A549 (cell line): ENCODE measurements at regions not wholly inside any gene's neighbourhood (a gene's known extent, or its start where the extent isn't known, plus 50 kb on each side); places are given as distances from the start of the nearest gene placed in this dataset.

Experiments used
- ATAC-seq, 2 experiments: fragments of 200-7000 bp in 1 of 2; fragments of >200 bp in 1 of 2; cut with Nextera tagmentation in 1 of 2; cut with Tn5 transposase in 1 of 2; 3 replicates each; pipeline versions ENCODE4 v1.8.0 to v1.9.1; 2018 to 2020; ENCODE audit warnings: mild to moderate bottlenecking in 1 of 2, moderate library complexity in 1 of 2
- CTCF ChIA-PET: fragments of 300-600 bp; sonication (Branson Sonifier 250); formaldehyde crosslinking; extraction: SDS; loops from one replicate; lab custom pipeline; 2021; ENCODE audit warnings: antibody characterized with exemption, inconsistent platforms; lab: Yijun Ruan, JAX
- POLR2A ChIA-PET: fragments of 350-600 bp; formaldehyde crosslinking; extraction: SDS; loops from one replicate; lab custom pipeline; 2021; ENCODE audit warnings: antibody characterized with exemption, inconsistent platforms; lab: Yijun Ruan, JAX
- DNase-seq, 2 experiments: peaks; one replicate each; pipeline versions ENCODE4 v3.0.0 to v3.0.0-alpha.2; 2011 to 2016; ENCODE audit warnings: low read depth in 1 of 2, low spot score in 1 of 2
- FAIRE-seq: peaks from 2 replicates; lab custom pipeline; 2011; peaks lifted over from hg19 to GRCh38; lab: Jason Lieb, UNC
- H3K27ac ChIP-seq, 2 experiments: fragments of >200 bp; sonication (Bioruptor Twin); formaldehyde crosslinking; 3 replicates each; pipeline ENCODE4 v1.5.1; 2016 to 2017
- H3K4me1 ChIP-seq: fragments of >200 bp; sonication (Bioruptor Twin); formaldehyde crosslinking; 3 replicates; pipeline ENCODE4 v1.6.1; 2016
- H3K4me2 ChIP-seq: fragments of >200 bp; sonication (Bioruptor Twin); formaldehyde crosslinking; 3 replicates; pipeline ENCODE4 v1.6.1; 2016
- H3K4me3 ChIP-seq: fragments of >200 bp; sonication (Bioruptor Twin); formaldehyde crosslinking; 3 replicates; pipeline ENCODE4 v1.5.1; 2016
- H3K9me3 ChIP-seq: fragments of >200 bp; sonication (Bioruptor Twin); formaldehyde crosslinking; 3 replicates; pipeline ENCODE4 v1.6.1; 2016
- CHD4 ChIP-seq: fragments of 200-600 bp; sonication (generic); IDR thresholded peaks from 2 replicates; pipeline ENCODE4 v1.6.1; 2016; ENCODE audit warnings: antibody characterized with exemption, mild to moderate bottlenecking, borderline replicate concordance
- FOSL2 ChIP-seq, 2 experiments: fragments of 450-650 bp in 1 of 2; fragments of >200 bp in 1 of 2; sonication (Bioruptor Twin) in 1 of 2; formaldehyde crosslinking; IDR thresholded peaks; 2 replicates each; pipeline versions ENCODE4 v1.5.0 to v1.6.1; 2016 to 2020; ENCODE audit warnings: mild to moderate bottlenecking in 1 of 2, moderate library complexity in 1 of 2
- GATA3 ChIP-seq: IDR thresholded peaks from 2 replicates; pipeline ENCODE4 v1.6.1; 2012; ENCODE audit warnings: borderline replicate concordance
- RAD21 ChIP-seq, 2 experiments: fragments of >200 bp in 1 of 2; sonication (Bioruptor Twin) in 1 of 2; formaldehyde crosslinking in 1 of 2; IDR thresholded peaks in 1 of 2; conservative IDR thresholded peaks in 1 of 2; 2 replicates in 1 of 2; 3 replicates in 1 of 2; pipeline ENCODE4 v1.6.1; 2012 to 2018; ENCODE audit warnings: inconsistent platforms in 1 of 2
- RNF2 ChIP-seq: fragments of 200-600 bp; sonication (generic); IDR thresholded peaks from 2 replicates; pipeline ENCODE4 v1.6.1; 2016; ENCODE audit warnings: low read depth, mild to moderate bottlenecking, antibody characterized with exemption, moderate library complexity, borderline replicate concordance
- SMC3 ChIP-seq: fragments of >200 bp; sonication (Bioruptor Twin); formaldehyde crosslinking; IDR thresholded peaks from 3 replicates; pipeline ENCODE4 v1.6.1; 2018; ENCODE audit warnings: inconsistent platforms
- ZFP36 ChIP-seq: fragments of 450-650 bp; IDR thresholded peaks from 2 replicates; pipeline ENCODE4 v1.6.1; 2014; ENCODE audit warnings: borderline replicate concordance; ENCODE audit not compliant: partially characterized antibody
- WGBS: methylation state at CpG from one replicate; pipeline ENCODE4 v1.1.6; 2017; ENCODE audit errors: missing lambda C conversion rate; 5-methylcytosine and 5-hydroxymethylcytosine counted together
- TF ChIP-seq, protein P1 (sequence below): fragments of >200 bp; sonication (Bioruptor Twin); formaldehyde crosslinking; IDR thresholded peaks from 3 replicates; pipeline ENCODE4 v1.5.1; 2016
- TF ChIP-seq, protein P2 (sequence below): fragments of 250-450 bp; sonication (Bioruptor Pico); IDR thresholded peaks from 2 replicates; pipeline ENCODE4 v1.5.0; 2020; ENCODE audit warnings: low read depth, mild to moderate bottlenecking, moderate library complexity
- TF ChIP-seq, protein P3 (sequence below): fragments of 150-350 bp; IDR thresholded peaks from 2 replicates; pipeline ENCODE4 v1.6.1; 2014; ENCODE audit warnings: low read depth, mild to moderate bottlenecking, low read length

- TF ChIP-seq ZFP36, result no peak
Observed at GRCh38 chr17:54418467-54418866, 482.2 kb upstream of the TOM1L1 start (continued).

DNA sequence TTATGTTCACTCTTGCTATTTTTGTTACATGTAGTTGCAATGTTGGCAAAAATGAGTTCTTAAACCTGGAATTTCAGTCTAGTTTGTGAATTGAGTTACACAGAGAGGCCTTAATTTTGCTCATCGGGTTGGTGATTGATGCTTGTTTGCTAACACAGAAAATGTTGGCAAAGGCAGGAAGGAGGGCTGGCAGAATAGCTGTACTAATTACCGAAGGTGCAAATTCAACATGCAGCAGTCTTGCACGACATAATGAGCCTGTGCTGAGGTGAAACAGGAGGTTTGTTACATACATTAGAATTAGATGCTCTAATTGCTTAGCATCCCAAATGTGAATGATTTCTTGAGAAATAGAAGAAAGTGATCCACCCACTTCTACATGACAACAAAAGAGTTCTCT is 475.0 kb upstream of the TOM1L1 start:
- ChIA-PET POLR2A (no interaction called here), CTCF (interaction anchor here (1.5 kb wide), 1 partner anchor 17 kb away, joined by 3 read pairs; no protein-coding TSS in a partner anchor)
- no peaks in the 10 kb centered on the region for H3K4me1 ChIP-seq
- H3K27ac ChIP-seq, result no peak overlapping the region
- no peak for FAIRE-seq
- TF ChIP-seq FOSL2 (IDR thresholded peaks at IDR 0.05) (no peak), FOSL2 (CRISPR knock-in tag; IDR thresholded peaks at IDR 0.05) (no peak), RNF2 (no peak)
- DNase-seq, result no peak
- ATAC-seq, result no peak
- H3K4me2 ChIP-seq, result no peak overlapping the region
- 2% methylated on average over 3 of the region's 3 CpGs for WGBS
- no peak overlapping the region for H3K4me3 ChIP-seq
- no peaks in the 10 kb centered on the region for H3K9me3 ChIP-seq

GRCh38 chr17:54426296-54426886 is 474.3 kb upstream of the TOM1L1 start:
- Histone ChIP-seq H3K9me3 (no peaks in the 10 kb centered on the region), H3K4me1 (no peaks in the 10 kb centered on the region), H3K4me2 (no peak overlapping the region)
- POLR2A ChIA-PET, result no interaction called here
- 3% methylated on average over 1 of the region's 1 CpG for WGBS
- FAIRE-seq (no peak), DNase-seq (peak; percentile 1 to 42)
- TF ChIP-seq, protein P1, sequence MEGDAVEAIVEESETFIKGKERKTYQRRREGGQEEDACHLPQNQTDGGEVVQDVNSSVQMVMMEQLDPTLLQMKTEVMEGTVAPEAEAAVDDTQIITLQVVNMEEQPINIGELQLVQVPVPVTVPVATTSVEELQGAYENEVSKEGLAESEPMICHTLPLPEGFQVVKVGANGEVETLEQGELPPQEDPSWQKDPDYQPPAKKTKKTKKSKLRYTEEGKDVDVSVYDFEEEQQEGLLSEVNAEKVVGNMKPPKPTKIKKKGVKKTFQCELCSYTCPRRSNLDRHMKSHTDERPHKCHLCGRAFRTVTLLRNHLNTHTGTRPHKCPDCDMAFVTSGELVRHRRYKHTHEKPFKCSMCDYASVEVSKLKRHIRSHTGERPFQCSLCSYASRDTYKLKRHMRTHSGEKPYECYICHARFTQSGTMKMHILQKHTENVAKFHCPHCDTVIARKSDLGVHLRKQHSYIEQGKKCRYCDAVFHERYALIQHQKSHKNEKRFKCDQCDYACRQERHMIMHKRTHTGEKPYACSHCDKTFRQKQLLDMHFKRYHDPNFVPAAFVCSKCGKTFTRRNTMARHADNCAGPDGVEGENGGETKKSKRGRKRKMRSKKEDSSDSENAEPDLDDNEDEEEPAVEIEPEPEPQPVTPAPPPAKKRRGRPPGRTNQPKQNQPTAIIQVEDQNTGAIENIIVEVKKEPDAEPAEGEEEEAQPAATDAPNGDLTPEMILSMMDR, result peak; percentile 29
- TF ChIP-seq SMC3 (0 out of 3 replicates have a peak, but pooled peaks have one; percentile 12), GATA3 (no peak), RAD21 (conservative IDR thresholded peaks at IDR 0.05 in 1 of 2, IDR thresholded peaks at IDR 0.05 in 1 of 2) (peak; percentile 40 to 57; a peak in 4 of 5 replicates), ZFP36 (no peak)
- TF ChIP-seq, all 56 proteins: peak for 3
- 0 out of 6 replicates have a peak, but pooled peaks of 1 of the 2 experiments have one; percentile 31 for ATAC-seq
- Histone ChIP-seq H3K4me3 (no peak overlapping the region), H3K27ac (no peak overlapping the region)
- CTCF ChIA-PET, result interaction anchor here (0.6 to 1.5 kb wide), 4 partner anchors 18 to 342 kb away, joined by 3 read pairs; no protein-coding TSS in a partner anchor

DNA sequence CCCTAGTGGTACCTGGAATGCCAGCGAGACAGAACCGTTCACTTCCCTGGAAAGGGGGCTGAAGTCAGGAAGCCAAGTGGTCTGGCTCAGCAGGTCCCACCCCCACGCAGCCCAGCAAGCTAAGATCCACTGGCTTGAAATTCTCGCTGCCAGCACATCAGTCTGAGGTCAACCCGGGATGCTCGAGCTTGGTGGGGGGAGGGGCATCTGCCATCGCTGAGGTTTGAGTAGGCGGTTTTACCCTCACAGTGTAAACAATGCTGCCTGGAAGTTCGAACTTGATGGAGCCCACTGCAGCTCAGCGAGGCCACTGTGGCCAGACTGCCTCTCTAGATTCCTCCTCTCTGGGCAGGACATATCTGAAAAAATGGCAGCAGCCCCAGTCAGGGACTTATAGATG is 464.7 kb upstream of the TOM1L1 start:
- Histone ChIP-seq H3K4me2 (no peak overlapping the region), H3K4me3 (no peak overlapping the region), H3K4me1 (no peaks in the 10 kb centered on the region)
- POLR2A ChIA-PET, result no interaction called here
- 4% methylated on average over 9 of the region's 10 CpGs for WGBS
- TF ChIP-seq, protein P2, sequence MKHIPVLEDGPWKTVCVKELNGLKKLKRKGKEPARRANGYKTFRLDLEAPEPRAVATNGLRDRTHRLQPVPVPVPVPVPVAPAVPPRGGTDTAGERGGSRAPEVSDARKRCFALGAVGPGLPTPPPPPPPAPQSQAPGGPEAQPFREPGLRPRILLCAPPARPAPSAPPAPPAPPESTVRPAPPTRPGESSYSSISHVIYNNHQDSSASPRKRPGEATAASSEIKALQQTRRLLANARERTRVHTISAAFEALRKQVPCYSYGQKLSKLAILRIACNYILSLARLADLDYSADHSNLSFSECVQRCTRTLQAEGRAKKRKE (CRISPR knock-in tag), result no peak
- TF ChIP-seq, protein P3, sequence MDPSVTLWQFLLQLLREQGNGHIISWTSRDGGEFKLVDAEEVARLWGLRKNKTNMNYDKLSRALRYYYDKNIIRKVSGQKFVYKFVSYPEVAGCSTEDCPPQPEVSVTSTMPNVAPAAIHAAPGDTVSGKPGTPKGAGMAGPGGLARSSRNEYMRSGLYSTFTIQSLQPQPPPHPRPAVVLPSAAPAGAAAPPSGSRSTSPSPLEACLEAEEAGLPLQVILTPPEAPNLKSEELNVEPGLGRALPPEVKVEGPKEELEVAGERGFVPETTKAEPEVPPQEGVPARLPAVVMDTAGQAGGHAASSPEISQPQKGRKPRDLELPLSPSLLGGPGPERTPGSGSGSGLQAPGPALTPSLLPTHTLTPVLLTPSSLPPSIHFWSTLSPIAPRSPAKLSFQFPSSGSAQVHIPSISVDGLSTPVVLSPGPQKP, result no peak
- TF ChIP-seq, all 56 proteins: peak for 0
- ATAC-seq, result no peak
- CTCF ChIA-PET, result no interaction called here
- Histone ChIP-seq H3K27ac (no peak overlapping the region), H3K9me3 (peaks cover 4% of the 10 kb centered on the region; the same call in 1 of the 3 replicates)
- DNase-seq, result no peak
- FAIRE-seq, result no peak

- CTCF ChIA-PET, result no interaction called here
- H3K4me2 ChIP-seq, result no peak overlapping the region
- peaks cover 4% of the 10 kb centered on the region; the same call in 1 of the 3 replicates for H3K9me3 ChIP-seq
- POLR2A ChIA-PET, result no interaction called here
- no peak overlapping the region for H3K27ac ChIP-seq
- DNase-seq (no peak), ATAC-seq (no peak), FAIRE-seq (no peak)
- H3K4me1 ChIP-seq, result no peaks in the 10 kb centered on the region
- WGBS, result 2% methylated on average over 7 of the region's 7 CpGs
- no peak for TF ChIP-seq CHD4
- H3K4me3 ChIP-seq, result no peak overlapping the region
Observed at GRCh38 chr17:54439816-54440215, 460.8 kb upstream of the TOM1L1 start.
